Effector memory CD8-positive, alpha-beta T cell (primary cell): ENCODE measurements at regions not wholly inside any gene's neighbourhood (a gene's known extent, or its start where the extent isn't known, plus 50 kb on each side); places are given as distances from the start of the nearest gene placed in this dataset.
"Not testable (repeated sequence)": the region's sequence is repeated elsewhere in the genome, so short reads cannot be mapped to it uniquely, and the experiment has no call there.

ENCODE experiments used
- ATAC-seq: fragments of 150-1000 bp; cut with Tn5 transposase; replicated peaks from 2 replicates; pipeline ENCODE4 v1.10.0; 2021; ENCODE audit warnings: mild to moderate bottlenecking, moderate library complexity
- DNase-seq, 3 experiments: peaks; one replicate each; pipeline ENCODE4 v3.0.0; 2021
- H3K27ac Mint-ChIP-seq, 2 donors: one replicate each; pipeline ENCODE4 v1.8.0; 2022; ENCODE audit warnings: mild to moderate bottlenecking in 2 of 2, mixed read lengths in 2 of 2, moderate library complexity in 2 of 2
- H3K27me3 Mint-ChIP-seq, 2 donors: one replicate each; pipeline ENCODE4 v1.8.0; 2022; ENCODE audit warnings: mixed read lengths in 2 of 2
- H3K36me3 Mint-ChIP-seq: one replicate; pipeline ENCODE4 v1.8.0; 2022; ENCODE audit warnings: mild to moderate bottlenecking, moderate library complexity, mixed read lengths; ENCODE audit not compliant: insufficient read depth
- H3K4me1 Mint-ChIP-seq, 2 donors: one replicate each; pipeline ENCODE4 v1.8.0; 2022; ENCODE audit warnings: low read depth in 2 of 2, mixed read lengths in 2 of 2
- H3K4me3 Mint-ChIP-seq, 2 donors: one replicate each; pipeline ENCODE4 v1.8.0; 2022; ENCODE audit warnings: mild to moderate bottlenecking in 2 of 2, mixed read lengths in 2 of 2, moderate library complexity in 2 of 2
- H3K9me3 Mint-ChIP-seq, 2 donors: one replicate each; pipeline ENCODE4 v1.8.0; 2022; ENCODE audit warnings: mixed read lengths in 2 of 2

DNA sequence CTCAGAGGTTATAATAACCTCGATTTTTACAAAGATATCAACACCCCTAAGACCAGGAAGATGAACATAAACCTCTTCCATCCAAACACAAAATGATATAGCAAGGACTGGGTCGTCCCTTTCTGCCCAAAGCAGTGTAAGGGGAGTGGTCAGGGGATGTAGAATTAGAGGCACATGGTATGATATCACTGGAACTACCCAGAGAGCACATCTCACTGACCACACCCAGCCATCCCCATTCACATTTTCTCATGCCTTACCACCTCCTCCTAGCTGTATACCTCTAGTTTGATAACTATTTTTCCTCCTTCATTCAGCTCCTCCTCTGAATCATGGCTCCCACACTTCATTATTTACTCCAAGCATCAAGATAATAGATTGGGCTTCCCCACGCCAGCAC lies 152.6 kb downstream of the COPS8 start:
- DNase-seq (no peak), ATAC-seq (no peak)
- Mint-ChIP-seq H3K9me3 (peaks cover 0 to under 1% of the 10 kb centered on the region in 2 donors), H3K4me1 (no peaks in the 10 kb centered on the region), H3K4me3 (no peak overlapping the region), H3K27ac (no peak overlapping the region), H3K27me3 (peaks cover 22 to 44% of the 10 kb centered on the region in 2 donors), H3K36me3 (no peaks in the 10 kb centered on the region)

DNA sequence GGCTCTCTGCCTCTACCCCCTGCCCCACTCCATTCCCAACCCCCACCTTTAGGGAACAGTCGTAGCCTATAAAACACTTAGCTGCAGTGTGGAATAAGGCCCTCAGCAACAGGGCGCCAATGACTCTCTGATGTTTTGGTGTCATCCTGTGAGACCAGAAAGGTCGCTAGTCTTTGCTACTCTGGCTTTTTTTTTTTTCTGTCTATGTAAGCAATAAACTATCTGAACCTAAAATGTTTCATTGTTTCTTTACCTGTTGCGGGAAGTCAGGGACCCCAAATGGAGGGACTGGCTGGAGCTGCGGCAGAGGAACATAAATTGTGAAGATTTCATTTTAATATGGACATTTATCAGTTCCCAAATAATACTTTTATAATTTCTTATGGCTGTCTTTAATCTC lies 154.6 kb downstream of the COPS8 start:
- Mint-ChIP-seq H3K4me3 (no peak overlapping the region), H3K27ac (no peak overlapping the region), H3K4me1 (no peaks in the 10 kb centered on the region), H3K36me3 (no peaks in the 10 kb centered on the region), H3K9me3 (peaks cover 0 to 2% of the 10 kb centered on the region in 2 donors), H3K27me3 (peaks cover 23 to 40% of the 10 kb centered on the region in 2 donors)
- no peak for DNase-seq
- no peak for ATAC-seq

DNA sequence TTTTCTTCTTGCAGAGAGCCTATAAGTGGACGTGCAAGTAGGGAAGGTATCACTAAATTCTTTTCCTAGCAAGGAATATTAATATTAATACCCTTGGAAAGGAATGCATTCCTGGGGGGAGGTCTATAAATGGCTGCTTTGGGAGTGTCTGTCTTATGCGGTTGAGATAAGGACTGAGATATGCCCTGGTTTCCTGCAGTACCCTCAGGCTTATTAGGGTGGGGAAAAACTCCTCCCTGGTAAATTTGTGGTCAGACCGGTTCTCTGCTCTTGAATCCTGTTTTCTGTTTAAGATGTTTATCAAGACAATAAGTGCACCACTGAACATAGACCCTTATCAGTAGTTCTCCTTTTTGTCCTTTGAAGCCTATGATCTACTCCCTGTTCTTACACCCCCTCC lies 155.2 kb downstream of the COPS8 start:
- not testable (repeated sequence) for H3K4me1 Mint-ChIP-seq, DNase-seq, H3K36me3 Mint-ChIP-seq, H3K9me3 Mint-ChIP-seq, ATAC-seq, H3K4me3 Mint-ChIP-seq, H3K27ac Mint-ChIP-seq
- peaks cover 28 to 44% of the 10 kb centered on the region in 2 donors for H3K27me3 Mint-ChIP-seq

DNA sequence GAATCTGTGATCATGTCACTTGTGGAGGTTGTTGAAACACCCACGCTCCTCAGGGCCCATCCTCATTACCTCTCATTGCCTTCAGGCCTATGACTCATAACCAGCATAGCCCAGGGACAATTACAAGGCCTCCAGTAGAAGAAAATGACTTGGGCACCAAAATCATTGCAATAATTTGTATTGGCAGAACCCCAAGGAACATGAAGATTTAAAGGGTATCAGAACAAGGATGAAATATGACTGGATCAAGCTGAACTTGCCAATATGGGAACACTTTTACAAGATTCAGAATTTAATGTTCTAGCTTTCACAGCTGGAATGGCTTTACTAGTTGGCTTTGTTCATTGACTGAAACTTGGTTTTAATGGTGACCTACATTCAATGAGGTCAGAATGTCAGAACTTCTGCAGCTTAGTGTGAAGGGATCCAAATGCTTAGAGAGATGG lies 156.4 kb downstream of the COPS8 start:
- Mint-ChIP-seq H3K9me3 (peaks cover 0 to 2% of the 10 kb centered on the region in 2 donors), H3K27ac (no peak overlapping the region)
- no peak for DNase-seq

DNA sequence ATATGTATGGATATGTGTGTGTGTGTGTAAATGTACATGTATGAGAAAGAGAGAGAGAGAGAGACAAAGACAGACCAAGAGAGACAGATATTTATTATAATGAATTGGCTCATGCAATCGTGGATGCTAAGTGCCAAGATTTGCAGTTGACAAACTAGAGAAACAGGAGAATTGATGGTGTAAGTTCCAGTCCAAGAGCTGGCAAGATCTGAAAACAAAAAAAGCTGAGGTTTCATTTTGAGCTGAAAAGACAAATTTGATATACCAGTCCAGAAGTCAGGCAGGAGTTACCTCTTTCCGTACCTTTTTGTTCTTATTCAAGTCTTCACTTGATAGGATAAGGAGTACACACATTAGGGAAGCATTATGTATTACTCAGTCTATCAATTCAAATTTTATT lies 157.8 kb downstream of the COPS8 start:
- H3K4me3 Mint-ChIP-seq: no peak overlapping the region
- peaks cover 24 to 25% of the 10 kb centered on the region in 2 donors for H3K27me3 Mint-ChIP-seq
- ATAC-seq (no peak), DNase-seq (no peak)
- no peak overlapping the region for H3K27ac Mint-ChIP-seq
- no peaks in the 10 kb centered on the region for H3K36me3 Mint-ChIP-seq
- peaks cover 0 to 2% of the 10 kb centered on the region in 2 donors for H3K9me3 Mint-ChIP-seq
- H3K4me1 Mint-ChIP-seq: no peaks in the 10 kb centered on the region

More for the DNA sequence above, 156.4 kb downstream of the COPS8 start:
- no peaks in the 10 kb centered on the region for H3K4me1 Mint-ChIP-seq
- peaks cover 28 to 36% of the 10 kb centered on the region in 2 donors for H3K27me3 Mint-ChIP-seq
- no peak for ATAC-seq
- H3K36me3 Mint-ChIP-seq: no peaks in the 10 kb centered on the region
- H3K4me3 Mint-ChIP-seq: no peak overlapping the region

DNA sequence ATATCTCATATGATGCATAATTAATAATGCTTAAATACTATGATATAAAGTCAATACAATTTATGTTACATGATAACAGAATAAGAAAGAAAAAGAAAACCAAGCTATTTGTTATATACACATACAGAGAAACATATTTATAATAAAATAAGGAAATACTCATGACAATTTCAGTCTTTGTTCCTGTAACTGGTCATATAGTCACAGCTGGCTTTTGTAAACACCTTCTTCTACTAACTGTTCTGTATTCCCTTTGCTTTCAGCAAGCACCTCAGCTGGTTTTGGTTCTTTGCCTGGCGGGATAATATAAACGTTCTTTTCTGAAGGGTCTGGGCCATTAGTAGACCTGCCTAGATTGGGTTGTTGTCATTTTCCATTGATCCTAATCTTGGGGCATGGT lies 158.5 kb downstream of the COPS8 start:
- H3K27ac Mint-ChIP-seq: no peak overlapping the region
- H3K4me3 Mint-ChIP-seq: no peak overlapping the region
- DNase-seq: no peak
- peaks cover 0 to 2% of the 10 kb centered on the region in 2 donors for H3K9me3 Mint-ChIP-seq
- peaks cover 24 to 25% of the 10 kb centered on the region in 2 donors for H3K27me3 Mint-ChIP-seq
- no peaks in the 10 kb centered on the region for H3K36me3 Mint-ChIP-seq
- no peaks in the 10 kb centered on the region for H3K4me1 Mint-ChIP-seq
- no peak for ATAC-seq

DNA sequence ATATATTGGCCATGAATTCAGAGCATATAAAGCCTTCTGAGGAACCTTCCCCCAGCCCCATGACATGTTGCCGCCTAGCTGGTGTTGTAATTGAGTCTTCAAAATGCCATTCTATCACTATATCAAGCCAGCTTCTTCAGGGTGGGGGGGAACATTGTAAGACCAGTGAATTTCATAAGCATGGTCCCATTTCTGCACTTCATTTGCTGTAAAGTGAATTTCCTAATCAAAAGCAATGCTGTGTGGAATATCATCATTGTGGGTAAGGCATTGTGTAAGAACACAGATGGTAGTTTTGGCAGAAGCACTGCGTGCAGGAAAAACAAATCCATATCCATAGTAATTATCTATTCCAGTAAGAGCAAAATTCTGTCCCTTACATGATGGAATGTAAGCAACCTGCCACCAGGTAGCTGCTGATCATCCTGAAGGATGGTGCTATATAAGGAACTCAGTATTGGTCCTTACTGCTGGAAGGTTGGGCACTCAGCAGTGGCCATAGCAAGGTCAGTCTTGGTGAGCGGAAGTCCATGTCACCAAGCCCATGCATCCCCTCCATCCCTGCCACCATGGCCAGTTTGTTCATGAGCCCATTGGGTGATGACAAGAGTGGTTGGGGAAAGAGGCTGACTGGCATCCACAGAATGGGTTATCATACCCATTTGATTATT lies 159.4 kb downstream of the COPS8 start:
- H3K4me1 Mint-ChIP-seq: no peaks in the 10 kb centered on the region
- peaks cover 30 to 34% of the 10 kb centered on the region in 2 donors for H3K27me3 Mint-ChIP-seq
- no peak for ATAC-seq
- no peak overlapping the region for H3K4me3 Mint-ChIP-seq
- H3K27ac Mint-ChIP-seq: no peak overlapping the region
- no peak for DNase-seq
- peaks cover 0 to 2% of the 10 kb centered on the region in 2 donors for H3K9me3 Mint-ChIP-seq
- H3K36me3 Mint-ChIP-seq: no peaks in the 10 kb centered on the region

DNA sequence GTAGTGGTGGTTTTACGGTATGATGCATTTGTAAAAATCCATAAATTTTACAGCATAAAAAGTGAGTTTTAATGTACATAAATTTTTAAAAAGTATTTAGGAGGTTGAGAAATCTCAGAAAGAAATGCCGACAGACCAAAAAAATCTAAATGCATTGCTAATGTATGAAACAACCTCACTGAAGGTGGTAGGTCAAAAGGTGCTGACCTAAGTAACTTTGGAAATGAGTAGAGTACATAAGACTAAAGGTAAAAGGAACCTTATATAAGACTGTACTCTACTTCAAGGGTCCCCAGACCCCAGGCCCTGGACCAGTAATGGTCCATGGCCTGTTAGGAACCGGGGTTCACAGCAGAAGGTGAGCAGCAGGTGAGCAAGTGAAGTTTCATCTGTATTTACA lies 163.4 kb downstream of the COL6A3 start:
- Mint-ChIP-seq H3K27ac (no peak overlapping the region), H3K36me3 (no peaks in the 10 kb centered on the region), H3K27me3 (peaks cover 20 to 58% of the 10 kb centered on the region in 2 donors), H3K9me3 (no peaks in the 10 kb centered on the region), H3K4me3 (no peak overlapping the region), H3K4me1 (no peaks in the 10 kb centered on the region)
- ATAC-seq (no peak), DNase-seq (no peak)

DNA sequence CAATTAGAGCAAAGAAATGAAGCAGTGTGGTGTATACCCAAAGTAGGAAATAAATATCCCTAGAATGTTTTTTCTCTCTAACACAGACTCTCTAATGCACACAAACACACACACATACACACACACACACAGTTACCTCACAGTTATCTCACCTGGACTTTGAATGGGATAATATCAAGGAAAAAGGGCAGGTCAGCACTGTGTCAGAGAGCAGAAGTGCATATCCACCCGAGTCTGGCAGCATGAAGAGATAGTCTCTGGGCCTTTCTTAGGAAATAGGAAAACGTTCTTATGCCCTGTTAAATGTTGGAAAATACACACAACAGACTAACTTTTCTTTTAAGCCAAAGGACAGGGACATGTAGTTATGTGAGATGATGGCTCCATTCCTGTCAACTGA lies 162.0 kb downstream of the COL6A3 start:
- no peak overlapping the region for H3K4me3 Mint-ChIP-seq
- DNase-seq (no peak), ATAC-seq (no peak)
- no peaks in the 10 kb centered on the region for H3K4me1 Mint-ChIP-seq
- no peaks in the 10 kb centered on the region for H3K36me3 Mint-ChIP-seq
- no peaks in the 10 kb centered on the region for H3K9me3 Mint-ChIP-seq
- no peak overlapping the region for H3K27ac Mint-ChIP-seq
- peaks cover 17 to 67% of the 10 kb centered on the region in 2 donors for H3K27me3 Mint-ChIP-seq

DNA sequence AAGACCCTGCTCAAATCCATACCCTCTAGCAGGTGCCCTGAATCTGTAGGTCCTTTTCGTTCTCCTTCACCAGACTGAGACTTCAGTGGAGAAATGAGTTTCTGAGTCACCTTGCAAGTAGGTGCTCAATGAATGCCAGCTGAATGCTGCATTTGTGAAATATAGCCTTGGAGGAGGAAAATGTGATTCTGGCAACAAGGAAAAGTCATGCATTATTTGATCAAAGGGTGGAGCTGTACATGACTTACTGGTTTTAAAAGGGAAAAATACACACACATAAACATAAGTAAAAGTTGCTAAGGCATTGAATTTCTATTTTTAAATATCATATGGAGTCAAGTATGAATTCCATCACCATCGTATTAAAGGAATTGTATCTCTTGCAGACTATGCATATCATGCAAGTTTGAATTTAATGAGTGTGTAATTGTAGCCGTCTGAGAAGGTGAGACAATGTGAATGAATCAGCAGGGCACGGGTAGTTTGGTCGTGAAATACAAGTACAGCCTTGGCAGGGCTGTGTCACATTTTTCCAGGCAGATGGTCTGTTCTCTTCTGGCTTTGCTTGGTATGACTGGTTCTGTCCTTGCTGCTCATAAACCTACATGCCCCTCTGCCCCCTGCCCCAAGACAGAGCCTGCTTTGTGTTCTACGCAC lies 160.8 kb downstream of the COL6A3 start:
- H3K36me3 Mint-ChIP-seq: no peaks in the 10 kb centered on the region
- no peaks in the 10 kb centered on the region for H3K4me1 Mint-ChIP-seq
- no peak for DNase-seq
- no peak overlapping the region for H3K27ac Mint-ChIP-seq
- peaks cover 17 to 79% of the 10 kb centered on the region in 2 donors for H3K27me3 Mint-ChIP-seq
- ATAC-seq: no peak
- H3K4me3 Mint-ChIP-seq: no peak overlapping the region
- H3K9me3 Mint-ChIP-seq: no peaks in the 10 kb centered on the region

DNA sequence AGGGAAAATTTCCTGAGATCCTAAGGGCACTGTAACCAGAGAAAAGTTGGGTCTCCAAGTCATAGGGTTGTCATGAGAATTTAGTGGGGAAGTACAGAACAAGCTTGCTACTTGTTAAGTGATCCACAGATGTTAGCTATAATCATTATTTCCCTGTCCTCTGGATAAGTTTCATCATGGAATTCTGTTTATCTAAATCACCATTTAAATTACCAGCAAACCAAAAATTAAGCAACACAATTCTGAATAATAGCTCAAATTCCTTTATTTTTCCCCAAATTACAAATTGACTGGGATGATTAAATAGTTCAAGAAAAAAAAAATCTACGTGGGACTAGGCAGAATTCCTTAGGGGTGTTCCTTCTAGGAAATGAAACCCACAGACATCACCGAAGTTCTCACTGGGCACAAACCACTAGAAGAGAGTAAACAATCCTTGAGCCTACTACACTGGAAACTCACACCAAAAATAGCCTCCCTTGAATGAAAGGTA lies 159.5 kb downstream of the COL6A3 start:
- DNase-seq (no peak), ATAC-seq (no peak)
- Mint-ChIP-seq H3K36me3 (no peaks in the 10 kb centered on the region), H3K27me3 (peaks cover 21 to 79% of the 10 kb centered on the region in 2 donors), H3K27ac (no peak overlapping the region), H3K9me3 (no peaks in the 10 kb centered on the region), H3K4me1 (no peaks in the 10 kb centered on the region), H3K4me3 (no peak overlapping the region)

DNA sequence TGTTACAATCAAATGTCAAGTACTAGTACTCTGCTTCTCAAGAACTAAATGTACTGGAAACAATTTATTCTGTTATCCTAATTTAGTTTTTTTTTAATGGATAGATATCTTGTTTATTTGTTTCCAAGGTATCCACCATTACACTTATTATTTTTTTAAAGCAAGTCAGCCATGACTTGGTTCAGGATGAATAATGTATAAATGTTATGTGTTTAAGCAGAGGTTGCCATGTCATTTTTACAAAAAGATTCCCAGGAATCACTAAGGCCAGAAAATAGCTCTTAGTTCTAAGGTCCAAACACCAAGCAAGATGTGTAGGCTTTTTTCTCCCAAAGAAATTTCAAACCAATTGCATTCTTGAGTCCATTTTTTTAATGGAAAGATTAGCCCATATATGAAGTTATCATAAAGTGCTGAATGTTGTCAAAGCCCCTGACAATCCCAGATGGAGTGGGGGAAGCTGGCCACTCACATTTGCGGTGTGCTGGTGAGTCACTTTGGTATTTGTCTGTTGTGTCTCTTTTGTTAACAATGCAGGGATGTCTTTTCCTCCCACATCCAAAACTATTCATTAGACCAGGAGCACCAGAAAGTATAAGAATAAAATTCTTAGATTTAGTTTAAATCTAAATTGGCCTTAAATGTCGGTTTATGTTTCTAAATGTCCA lies 158.9 kb downstream of the COL6A3 start:
- ATAC-seq: no peak
- no peak for DNase-seq
- H3K27me3 Mint-ChIP-seq: peaks cover 17 to 72% of the 10 kb centered on the region in 2 donors
- no peak overlapping the region for H3K4me3 Mint-ChIP-seq
- no peak overlapping the region for H3K27ac Mint-ChIP-seq
- H3K4me1 Mint-ChIP-seq: no peaks in the 10 kb centered on the region
- no peaks in the 10 kb centered on the region for H3K9me3 Mint-ChIP-seq
- no peaks in the 10 kb centered on the region for H3K36me3 Mint-ChIP-seq

DNA sequence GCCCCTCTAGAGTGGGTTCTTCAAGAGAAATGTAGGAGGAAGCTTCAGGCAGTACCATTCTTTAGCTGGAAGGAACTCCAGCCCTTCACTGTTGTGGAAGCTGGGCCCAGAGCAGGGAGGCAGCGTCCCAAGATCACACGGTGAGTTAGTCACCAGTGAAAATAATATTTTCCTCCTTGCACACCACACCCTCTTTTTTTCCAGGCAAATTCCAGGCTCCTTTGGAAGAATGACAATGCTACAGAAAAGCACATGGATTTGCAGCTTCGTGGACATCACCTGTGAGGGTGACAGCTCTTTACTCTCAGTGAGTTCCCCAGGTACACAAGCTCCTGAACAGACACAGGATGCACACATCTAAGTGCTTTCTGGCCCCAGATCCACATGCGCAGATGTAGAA lies 157.1 kb downstream of the COL6A3 start:
- Mint-ChIP-seq H3K4me3 (no peak overlapping the region), H3K4me1 (no peaks in the 10 kb centered on the region), H3K9me3 (no peaks in the 10 kb centered on the region), H3K27me3 (peaks cover 19 to 65% of the 10 kb centered on the region in 2 donors), H3K36me3 (no peaks in the 10 kb centered on the region), H3K27ac (no peak overlapping the region)
- DNase-seq (no peak), ATAC-seq (no peak)
